DOHH2 (cell line): ENCODE measurements at regions not wholly inside any gene's neighbourhood (a gene's known extent, or its start where the extent isn't known, plus 50 kb on each side); places are given as distances from the start of the nearest gene placed in this dataset.

Experiments used
- CTCF ChIP-seq: fragments of 200-600 bp; sonication (generic); IDR thresholded peaks from one replicate; pipeline ENCODE4 v1.5.1; 2014; ENCODE audit warnings: antibody characterized with exemption, mild to moderate bottlenecking, low read depth, low read length; ENCODE audit not compliant: poor library complexity, severe bottlenecking
- EZH2phosphoT487 ChIP-seq: fragments of 200-600 bp; sonication (generic); IDR thresholded peaks from 2 replicates; pipeline ENCODE4 v1.6.1; 2017; ENCODE audit warnings: borderline replicate concordance, mild to moderate bottlenecking, antibody characterized with exemption, low read length, moderate library complexity, mixed read lengths

GRCh38 chr13:43947897-43948458, 68.3 kb downstream of the LACC1 start:
- no peak for TF ChIP-seq CTCF
- TF ChIP-seq EZH2phosphoT487: no peak
